Right lobe of liver (tissue), 6 donors: ENCODE measurements at regions not wholly inside any gene's neighbourhood (a gene's known extent, or its start where the extent isn't known, plus 50 kb on each side); places are given as distances from the start of the nearest gene placed in this dataset.

Experiments used
- ATAC-seq, 4 donors: fragments of 200-7000 bp; cut with Tn5 transposase; one replicate each; pipeline ENCODE4 v1.9.1; 2020; ENCODE audit warnings: mild to moderate bottlenecking in 4 of 4, moderate library complexity in 4 of 4
- DNase-seq, 3 donors: peaks; one replicate each; pipeline ENCODE4 v3.0.0-alpha.2; 2020
- H3K27ac ChIP-seq, 3 donors: fragments of 200-600 bp; one replicate each; pipeline ENCODE4 v1.8.0; 2022
- H3K27me3 ChIP-seq, 2 donors: fragments of 200-600 bp; one replicate each; pipeline ENCODE4 v1.8.0; 2022
- H3K36me3 ChIP-seq, 4 donors: fragments of 200-600 bp; sonication (generic) in 1 of 4; one replicate each; pipeline versions ENCODE4 v1.5.1 to v1.8.0; 2017 to 2022; ENCODE audit warnings: control low read depth in 1 of 4
- H3K4me1 ChIP-seq, 4 donors: fragments of 200-600 bp; sonication (generic) in 1 of 4; one replicate each; pipeline versions ENCODE4 v1.5.1 to v1.8.0; 2017 to 2022; ENCODE audit warnings: control low read depth in 1 of 4
- H3K4me3 ChIP-seq, 3 donors: fragments of 200-600 bp; one replicate each; pipeline ENCODE4 v1.8.0; 2022
- H3K9me3 ChIP-seq, 4 donors: fragments of 200-600 bp; sonication (generic) in 1 of 4; one replicate each; pipeline versions ENCODE4 v1.5.1 to v1.8.0; 2017 to 2022; ENCODE audit warnings: control low read depth in 1 of 4
- CTCF ChIP-seq, 4 donors: fragments of 200-600 bp in 3 of 4; fragments of 450-650 bp in 1 of 4; IDR thresholded peaks; one replicate each; pipeline versions ENCODE4 v1.5.1 to v1.8.0; 2016 to 2022; ENCODE audit warnings: antibody characterized with exemption in 4 of 4, mild to moderate bottlenecking in 2 of 4
- POLR2A ChIP-seq: fragments of 450-650 bp; IDR thresholded peaks from one replicate; pipeline ENCODE4 v1.6.1; 2017; ENCODE audit warnings: antibody characterized with exemption, mild to moderate bottlenecking
- WGBS: methylation state at CpG from one replicate; pipeline ENCODE4 v1.1.6; 2018; ENCODE audit warnings: low coverage, low lambda C conversion rate; ENCODE audit not compliant: insufficient coverage; ENCODE audit errors: missing lambda C conversion rate; 5-methylcytosine and 5-hydroxymethylcytosine counted together
- intact Hi-C, 2 donors: fragments of 100-400 bp; cut with DNase I; formaldehyde crosslinking; loops; one replicate each; pipeline versions ENCODE4 v1.11.2 to v1.14.1; 2022
- donor health status: DM: no; HTN: yes; CAD: no.
- donor health status: DM: no; HTN: no; CAD: no.
- donor health status: DM: no; HTN: no; CAD: no.
- donor health status: DM: no; HTN: yes; CAD: no.
- donor health status: DM: no; HTN: yes; CAD: no.

DNA sequence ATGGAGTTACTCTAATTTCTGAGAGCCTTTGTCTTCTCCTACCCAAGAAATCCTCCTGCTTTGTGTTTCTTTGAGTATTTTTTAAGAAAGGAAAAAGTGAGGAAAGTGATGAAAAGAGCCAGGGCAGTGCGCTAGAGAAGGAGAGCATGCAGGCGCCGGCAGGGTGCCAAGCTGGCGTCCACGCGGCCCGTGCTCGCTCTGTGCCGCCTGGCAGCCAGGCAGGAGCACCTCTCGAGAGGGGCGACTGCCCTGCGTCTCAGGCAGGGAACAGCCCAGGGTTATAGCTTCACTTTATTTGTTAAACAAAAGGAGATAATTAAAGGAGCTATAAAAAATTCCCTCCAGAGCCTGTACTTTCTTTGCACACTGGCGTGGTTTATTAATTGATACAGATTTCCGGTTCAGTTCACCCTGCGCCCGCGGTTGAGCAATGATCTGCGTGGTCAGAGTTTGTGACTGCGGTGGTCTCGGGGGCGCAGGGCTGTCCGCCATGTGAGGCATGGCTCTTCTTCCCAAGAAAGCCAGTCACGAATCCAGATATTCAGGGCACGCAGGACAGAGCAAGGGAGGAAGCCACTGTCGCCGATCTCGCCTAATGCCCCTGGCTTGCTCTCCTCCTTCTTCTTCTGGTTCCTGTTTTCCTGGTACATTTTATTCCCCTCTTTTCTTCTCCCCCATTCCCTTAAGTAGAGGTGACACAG lies 110.8 kb upstream of the PAQR3 start:
- no peaks in the 10 kb centered on the region for H3K27me3 ChIP-seq
- WGBS = 70% methylated on average over 18 of the region's 27 CpGs
- intact Hi-C loops = no loop called here
- ATAC-seq (no peak), DNase-seq (no peak)
- H3K36me3 ChIP-seq = no peaks in the 10 kb centered on the region
- H3K4me1 ChIP-seq = no peaks in the 10 kb centered on the region
- no peak overlapping the region for H3K4me3 ChIP-seq
- H3K9me3 ChIP-seq = no peaks in the 10 kb centered on the region
- H3K27ac ChIP-seq = no peak overlapping the region
- TF ChIP-seq CTCF (IDR thresholded peaks at IDR 0.05) (no peak), POLR2A (no peak)

DNA sequence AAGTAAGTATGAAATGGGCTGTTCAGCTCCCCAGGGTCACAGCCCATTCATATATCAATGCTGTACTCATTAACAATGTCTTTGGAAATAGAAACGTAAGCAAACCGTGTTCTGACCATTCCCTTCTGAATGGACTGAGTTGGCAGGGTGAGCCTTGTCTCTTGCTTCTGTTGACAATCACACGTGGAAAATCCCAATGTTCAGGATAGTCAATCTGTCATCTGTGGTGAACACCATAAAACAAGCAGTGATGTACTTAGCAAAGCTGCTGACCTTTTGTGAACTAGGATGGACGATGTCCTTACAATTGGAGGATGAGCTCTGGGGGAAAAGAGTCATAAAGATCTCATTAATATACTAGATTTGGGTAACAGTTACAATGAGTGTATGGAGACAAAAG lies 109.6 kb upstream of the PAQR3 start:
- DNase-seq (no peak), ATAC-seq (no peak)
- Histone ChIP-seq H3K27me3 (no peaks in the 10 kb centered on the region), H3K27ac (no peak overlapping the region), H3K9me3 (no peaks in the 10 kb centered on the region), H3K4me3 (no peak overlapping the region), H3K36me3 (no peaks in the 10 kb centered on the region), H3K4me1 (no peaks in the 10 kb centered on the region)
- TF ChIP-seq CTCF (IDR thresholded peaks at IDR 0.05) = no peak
- no peak for TF ChIP-seq POLR2A
- intact Hi-C loops = no loop called here
- 43% methylated on average over 4 of the region's 4 CpGs for WGBS

GRCh38 chr4:79047316-79047715 lies 108.1 kb upstream of the PAQR3 start:
- Histone ChIP-seq H3K36me3 (no peaks in the 10 kb centered on the region), H3K9me3 (no peaks in the 10 kb centered on the region), H3K27ac (no peak overlapping the region), H3K4me1 (no peaks in the 10 kb centered on the region), H3K4me3 (no peak overlapping the region), H3K27me3 (no peaks in the 10 kb centered on the region)
- intact Hi-C loops = no loop called here
- TF ChIP-seq POLR2A (no peak), CTCF (IDR thresholded peaks at IDR 0.05) (no peak)
- ATAC-seq (no peak), DNase-seq (no peak)
- 31% methylated on average over 1 of the region's 1 CpG for WGBS

GRCh38 chr4:79046016-79046592 lies 106.9 kb upstream of the PAQR3 start:
- no peak for TF ChIP-seq CTCF (IDR thresholded peaks at IDR 0.05)
- no peak for ATAC-seq
- 59% methylated on average over 4 of the region's 4 CpGs for WGBS
- Histone ChIP-seq H3K27me3 (no peaks in the 10 kb centered on the region), H3K27ac (no peak overlapping the region), H3K36me3 (no peaks in the 10 kb centered on the region), H3K4me1 (no peaks in the 10 kb centered on the region), H3K9me3 (no peaks in the 10 kb centered on the region), H3K4me3 (no peak overlapping the region)
- no peak for DNase-seq
- intact Hi-C loops = no loop called here
